Right lung (tissue), 2 donors: ENCODE measurements at regions not wholly inside any gene's neighbourhood (a gene's known extent, or its start where the extent isn't known, plus 50 kb on each side); places are given as distances from the start of the nearest gene placed in this dataset.
A peak's percentile ranks its signal among the peaks of the same experiment; 100 is the strongest.
"Not testable (repeated sequence)": the region's sequence is repeated elsewhere in the genome, so short reads cannot be mapped to it uniquely, and the experiment has no call there.

Experiments
- DNase-seq, 2 donors: peaks; one replicate each; pipeline ENCODE4 v3.0.0-alpha.2; 2013

GRCh38 chr6:87763901-87764300 is 61.9 kb upstream of the AKIRIN2 start:
- no peak for DNase-seq

DNA sequence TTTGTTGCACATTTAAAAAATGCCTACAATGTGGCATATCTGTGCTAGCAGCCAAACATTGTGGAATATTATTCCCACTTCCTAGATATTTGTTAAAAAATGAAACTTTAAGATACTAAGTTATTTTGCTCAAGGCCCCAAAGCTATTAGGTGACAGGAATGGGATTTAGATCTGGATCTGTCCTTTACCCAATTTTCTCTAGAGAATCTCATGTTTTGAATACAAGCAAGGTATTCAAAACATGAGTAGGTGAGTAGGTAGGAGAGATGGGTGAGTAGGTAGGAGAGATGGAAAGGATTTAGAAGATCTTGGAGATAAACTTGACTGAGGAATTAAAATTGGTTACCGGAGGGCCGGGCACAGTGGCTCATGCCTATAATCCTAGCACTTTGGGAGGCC is 61.2 kb upstream of the AKIRIN2 start:
- no peak for DNase-seq

GRCh38 chr6:87762116-87762515 is 60.1 kb upstream of the AKIRIN2 start:
- DNase-seq = no peak

GRCh38 chr6:87757792-87758191 is 55.8 kb upstream of the AKIRIN2 start:
- no peak for DNase-seq

DNA sequence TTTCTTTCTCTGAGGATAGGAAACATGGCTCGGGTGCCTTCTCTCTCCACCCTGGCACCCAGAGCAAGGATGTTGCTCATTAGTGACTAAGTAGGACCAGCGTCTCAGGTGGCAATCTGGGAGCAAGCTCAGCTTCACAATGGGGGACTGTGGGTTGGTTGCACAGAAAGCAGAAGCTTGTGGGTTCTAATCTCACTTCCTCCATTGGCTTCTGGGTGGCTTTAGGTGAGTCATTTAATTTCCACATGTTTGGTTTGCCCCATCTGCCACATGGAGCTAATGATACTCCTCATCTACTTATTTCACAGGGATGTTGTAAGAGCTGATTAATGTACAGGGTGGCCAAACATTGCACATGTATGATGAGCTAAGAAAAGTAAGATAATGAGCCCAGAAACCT is 54.8 kb upstream of the AKIRIN2 start:
- DNase-seq = no peak

DNA sequence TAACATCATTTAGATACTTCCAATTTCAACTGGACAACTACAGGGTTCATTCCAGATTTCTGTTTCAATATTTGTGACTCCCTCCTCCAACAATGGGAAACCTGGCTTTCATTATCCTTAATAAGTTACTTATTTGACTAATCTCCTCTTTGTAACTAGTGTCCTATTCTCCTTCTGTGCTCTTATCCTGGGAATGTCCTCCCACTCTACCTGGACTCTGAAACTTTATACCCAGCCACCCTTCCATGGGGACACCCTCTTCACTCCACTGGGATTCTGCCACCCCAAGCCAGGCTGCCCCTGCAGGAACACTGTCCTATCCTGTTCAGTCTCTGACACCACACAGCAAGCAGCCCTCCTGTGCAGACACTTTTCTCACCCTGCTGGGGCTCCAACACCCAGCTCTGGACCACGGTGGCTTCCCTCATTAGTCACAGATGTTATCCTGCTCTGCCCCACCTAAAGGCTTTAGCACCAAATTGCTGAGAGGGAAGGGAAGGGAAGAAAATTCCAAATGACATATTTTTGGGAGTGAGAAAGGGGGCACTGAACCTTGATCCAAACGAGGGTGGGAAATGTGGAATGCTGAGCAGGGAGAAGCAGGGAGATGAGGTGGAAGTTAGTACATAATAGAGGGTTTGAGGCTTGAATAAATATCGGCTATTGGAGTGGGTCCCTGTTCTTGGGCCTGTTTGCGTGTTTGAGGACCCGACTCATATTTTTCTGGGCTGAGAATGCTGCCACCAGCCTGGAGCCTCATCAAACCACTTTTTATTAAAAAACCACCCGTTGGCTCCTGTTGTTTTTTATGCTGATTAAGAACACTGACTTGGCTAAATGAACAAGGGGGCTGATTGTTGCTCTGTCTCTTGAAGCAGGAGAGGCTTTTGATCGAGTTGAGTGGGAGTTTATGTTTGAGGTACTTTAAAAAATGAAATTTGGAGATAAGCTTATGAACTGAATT is 54.0 kb upstream of the AKIRIN2 start:
- DNase-seq = peak in 1 of 2 donors; percentile 13

GRCh38 chr6:87754828-87755227 is 52.8 kb upstream of the AKIRIN2 start:
- DNase-seq = no peak

GRCh38 chr6:87753131-87753685 is 51.2 kb upstream of the AKIRIN2 start:
- no peak for DNase-seq

- DNase-seq = not testable (repeated sequence)
These were observed 50.5 kb upstream of the AKIRIN2 start for GRCh38 chr6:87752503-87752902.
